H9 (cell line): ENCODE measurements at regions not wholly inside any gene's neighbourhood (a gene's known extent, or its start where the extent isn't known, plus 50 kb on each side); places are given as distances from the start of the nearest gene placed in this dataset.

Source experiments
- DNase-seq: peaks from one replicate; pipeline ENCODE4 v3.0.0-alpha.2; 2017
- H2AFZ ChIP-seq: one replicate; pipeline ENCODE4 v1.6.1; 2013; ENCODE audit warnings: mild to moderate bottlenecking, low read length, control low read depth, moderate library complexity
- H2AK5ac ChIP-seq: 2 replicates; pipeline ENCODE4 v1.6.1; 2013; ENCODE audit warnings: low read length, control low read depth, mixed read lengths; ENCODE audit not compliant: insufficient read length
- H2BK120ac ChIP-seq: one replicate; pipeline ENCODE4 v1.6.1; 2013; ENCODE audit warnings: low read depth, mild to moderate bottlenecking, low read length, control low read depth, inconsistent platforms; ENCODE audit not compliant: poor library complexity, severe bottlenecking
- H2BK12ac ChIP-seq: 2 replicates; pipeline ENCODE4 v1.6.1; 2013; ENCODE audit warnings: low read length, control low read depth, mixed read lengths, low read depth; ENCODE audit not compliant: insufficient read length
- H2BK15ac ChIP-seq: 2 replicates; pipeline ENCODE4 v1.6.1; 2013; ENCODE audit warnings: low read depth, low read length, control low read depth
- H2BK20ac ChIP-seq: one replicate; pipeline ENCODE4 v1.6.1; 2013; ENCODE audit warnings: low read depth, mild to moderate bottlenecking, low read length, control low read depth, inconsistent platforms; ENCODE audit not compliant: poor library complexity, severe bottlenecking
- H2BK5ac ChIP-seq: 2 replicates; pipeline ENCODE4 v1.6.1; 2013; ENCODE audit warnings: low read length, control low read depth, mixed read lengths; ENCODE audit not compliant: insufficient read length
- H3K14ac ChIP-seq: 2 replicates; pipeline ENCODE4 v1.6.1; 2013; ENCODE audit warnings: low read length, control low read depth; ENCODE audit not compliant: insufficient read depth
- H3K18ac ChIP-seq: 2 replicates; pipeline ENCODE4 v1.6.1; 2013; ENCODE audit warnings: low read depth, mild to moderate bottlenecking, mixed read lengths, low read length, control low read depth; ENCODE audit not compliant: insufficient read length
- H3K23ac ChIP-seq: 2 replicates; pipeline ENCODE4 v1.6.1; 2013; ENCODE audit warnings: low read length, control low read depth, mixed read lengths, low read depth; ENCODE audit not compliant: insufficient read length
- H3K23me2 ChIP-seq: 2 replicates; pipeline ENCODE4 v1.6.1; 2013; ENCODE audit warnings: low read depth, mild to moderate bottlenecking, mixed read lengths, low read length, control low read depth; ENCODE audit not compliant: insufficient read length, poor library complexity, severe bottlenecking
- H3K27ac ChIP-seq: 2 replicates; pipeline ENCODE4 v1.5.1; 2013; ENCODE audit warnings: low read length, control low read depth, mixed read lengths, low read depth; ENCODE audit not compliant: insufficient read length
- H3K27me3 ChIP-seq: 2 replicates; pipeline ENCODE4 v1.6.1; 2013; ENCODE audit warnings: low read length, control low read depth, inconsistent platforms; ENCODE audit not compliant: insufficient read depth
- H3K4ac ChIP-seq: 2 replicates; pipeline ENCODE4 v1.6.1; 2013; ENCODE audit warnings: low read depth, mild to moderate bottlenecking, control low read depth, inconsistent platforms, low read length, moderate library complexity
- H3K4me1 ChIP-seq: 2 replicates; pipeline ENCODE4 v1.6.1; 2013; ENCODE audit warnings: low read length, control low read depth, inconsistent platforms; ENCODE audit not compliant: insufficient read depth
- H3K4me2 ChIP-seq: 2 replicates; pipeline ENCODE4 v1.6.1; 2013; ENCODE audit warnings: low read length, control low read depth, mixed read lengths; ENCODE audit not compliant: insufficient read length, insufficient read depth
- H3K56ac ChIP-seq: 2 replicates; pipeline ENCODE4 v1.6.1; 2013; ENCODE audit warnings: low read depth, mild to moderate bottlenecking, mixed read lengths, low read length, control low read depth; ENCODE audit not compliant: insufficient read length
- H3K79me1 ChIP-seq: 2 replicates; pipeline ENCODE4 v1.6.1; 2013; ENCODE audit warnings: low read depth, mild to moderate bottlenecking, moderate library complexity, low read length, control low read depth, inconsistent platforms; ENCODE audit not compliant: insufficient read depth, poor library complexity, severe bottlenecking
- H3K79me2 ChIP-seq: 2 replicates; pipeline ENCODE4 v1.6.1; 2013; ENCODE audit warnings: low read length, control low read depth, inconsistent platforms; ENCODE audit not compliant: insufficient read depth
- H3K9ac ChIP-seq: 2 replicates; pipeline ENCODE4 v1.6.1; 2013; ENCODE audit warnings: low read length, control low read depth, mixed read lengths; ENCODE audit not compliant: insufficient read length; ENCODE audit errors: extremely low read depth
- H3K9me3 ChIP-seq: one replicate; pipeline ENCODE4 v1.6.1; 2013; ENCODE audit warnings: low read depth, low read length, inconsistent platforms; ENCODE audit not compliant: control insufficient read depth
- H3T11ph ChIP-seq: one replicate; pipeline ENCODE4 v1.6.1; 2013; ENCODE audit warnings: mild to moderate bottlenecking, low read length, control low read depth, inconsistent platforms
- H4K20me1 ChIP-seq: one replicate; pipeline ENCODE4 v1.6.1; 2013; ENCODE audit not compliant: control insufficient read depth, insufficient read length, insufficient read depth
- H4K5ac ChIP-seq: 2 replicates; pipeline ENCODE4 v1.6.1; 2013; ENCODE audit warnings: low read depth, mild to moderate bottlenecking, mixed read lengths, low read length, control low read depth; ENCODE audit not compliant: insufficient read length
- H4K8ac ChIP-seq: replicated peaks from 2 replicates; pipeline ENCODE4 v1.6.1; 2013; ENCODE audit warnings: low read length, control low read depth, mixed read lengths, low read depth; ENCODE audit not compliant: insufficient read length
- H4K91ac ChIP-seq: 2 replicates; pipeline ENCODE4 v1.6.1; 2013; ENCODE audit warnings: low read depth, mild to moderate bottlenecking, moderate library complexity, mixed read lengths, low read length, control low read depth; ENCODE audit not compliant: insufficient read length
- H3K27ac Mint-ChIP-seq, 3 experiments: 2 replicates in 2 of 3; 3 replicates in 1 of 3; pipeline ENCODE4 v1.8.0; 2020 to 2021; ENCODE audit warnings: mixed read lengths in 3 of 3, mild to moderate bottlenecking in 1 of 3, moderate library complexity in 1 of 3
- H3K27me3 Mint-ChIP-seq: 2 replicates; pipeline ENCODE4 v1.8.0; 2021; ENCODE audit warnings: low read depth, mild to moderate bottlenecking, moderate library complexity, mixed read lengths
- H3K36me3 Mint-ChIP-seq, 3 experiments: 2 replicates in 2 of 3; 3 replicates in 1 of 3; pipeline ENCODE4 v1.8.0; 2020 to 2021; ENCODE audit warnings: low read depth in 3 of 3, mixed read lengths in 3 of 3; ENCODE audit not compliant: insufficient read depth in 1 of 3
- H3K4me1 Mint-ChIP-seq, 2 experiments: 2 replicates each; pipeline ENCODE4 v1.8.0; 2020; ENCODE audit warnings: mixed read lengths in 2 of 2
- H3K4me3 Mint-ChIP-seq, 2 experiments: 2 replicates in 1 of 2; 3 replicates in 1 of 2; pipeline ENCODE4 v1.8.0; 2020 to 2021; ENCODE audit warnings: mild to moderate bottlenecking in 2 of 2, mixed read lengths in 2 of 2, moderate library complexity in 1 of 2
- H3K9me3 Mint-ChIP-seq, 2 experiments: 2 replicates in 1 of 2; 3 replicates in 1 of 2; pipeline ENCODE4 v1.8.0; 2020; ENCODE audit warnings: mild to moderate bottlenecking in 2 of 2, mixed read lengths in 2 of 2, moderate library complexity in 1 of 2
- CTCF ChIP-seq: fragments of 200-600 bp; sonication (generic); conservative IDR thresholded peaks from 3 replicates; pipeline ENCODE4 v1.8.0; 2021; ENCODE audit warnings: antibody characterized with exemption, mild to moderate bottlenecking
- WGBS: extraction: QIAGEN DNeasy Blood & Tissue Kit; methylation state at CpG from one replicate; pipeline ENCODE4 v1.1.7; 2013; ENCODE audit warnings: missing lambda C conversion rate, low lambda C conversion rate, mixed read lengths; ENCODE audit not compliant: insufficient read length; ENCODE audit errors: extremely low coverage; 5-methylcytosine and 5-hydroxymethylcytosine counted together

GRCh38 chr19:30169196-30169900, 202.8 kb upstream of the ZNF536 start:
- H3K4me1 Mint-ChIP-seq, result no peaks in the 10 kb centered on the region
- no peak overlapping the region for H2BK12ac ChIP-seq
- H3K36me3 Mint-ChIP-seq, result no peaks in the 10 kb centered on the region
- peak overlapping the region; percentile 30; the same call in 1 of the 2 replicates for H3K14ac ChIP-seq
- peaks cover 2% of the 10 kb centered on the region for H3K27me3 Mint-ChIP-seq
- no peak overlapping the region for H4K5ac ChIP-seq
- no peak overlapping the region for H2BK20ac ChIP-seq
- no peak overlapping the region for H2AK5ac ChIP-seq
- no peak overlapping the region for H4K8ac ChIP-seq
- H3K56ac ChIP-seq, result no peak overlapping the region
- no peaks in the 10 kb centered on the region for H4K20me1 ChIP-seq
- no peak overlapping the region for H2AFZ ChIP-seq
- no peaks in the 10 kb centered on the region for H3K23me2 ChIP-seq
- H3K27ac Mint-ChIP-seq, result no peak overlapping the region
- no peak overlapping the region for H3K4me3 Mint-ChIP-seq
- no peak overlapping the region for H3K18ac ChIP-seq
- no peaks in the 10 kb centered on the region for H3K9me3 ChIP-seq
- no CpG with 5 or more reads among the region's 9 CpGs for WGBS
- no peak for TF ChIP-seq CTCF
- no peak for DNase-seq
- H3K23ac ChIP-seq, result no peak overlapping the region
- H3K4ac ChIP-seq, result no peak overlapping the region
- no peak overlapping the region for H3K4me2 ChIP-seq
- H3K27ac ChIP-seq, result no peak overlapping the region
- H3K9me3 Mint-ChIP-seq, result no peaks in the 10 kb centered on the region
- H3K4me1 ChIP-seq, result no peaks in the 10 kb centered on the region
- no peaks in the 10 kb centered on the region for H3K79me1 ChIP-seq
- no peak overlapping the region for H3K9ac ChIP-seq
- no peak overlapping the region for H2BK15ac ChIP-seq
- no peak overlapping the region for H3T11ph ChIP-seq
- H3K27me3 ChIP-seq, result no peaks in the 10 kb centered on the region
- no peak overlapping the region for H2BK5ac ChIP-seq
- no peak overlapping the region for H4K91ac ChIP-seq
- no peaks in the 10 kb centered on the region for H3K79me2 ChIP-seq
- H2BK120ac ChIP-seq, result no peak overlapping the region
